ENCODE measurements at regions not wholly inside any gene's neighbourhood (a gene's known extent, or its start where the extent isn't known, plus 50 kb on each side); places are given as distances from the start of the nearest gene placed in this dataset.

- H3K36me3 ChIP-seq (ENCODE audit: control insufficient read depth, insufficient read depth, low read length) = no peaks in the 10 kb centered on the region
- no peak overlapping the region for H3K4me2 ChIP-seq (ENCODE audit: low read depth, low read length)
- no peak for TF ChIP-seq BHLHE40 (IDR thresholded peaks at IDR 0.05; ENCODE audit: low read depth, low read length)
- no peak for TF ChIP-seq FOS (IDR thresholded peaks at IDR 0.05; ENCODE audit: low read depth, low read length)
- no peak for TF ChIP-seq SMC3 (IDR thresholded peaks at IDR 0.05; ENCODE audit: low read depth, low read length)
- TF ChIP-seq MAZ (IDR thresholded peaks at IDR 0.05; ENCODE audit: borderline replicate concordance, low read depth, low read length) = no peak
- no peak for TF ChIP-seq NFE2L2 (IDR thresholded peaks at IDR 0.05; ENCODE audit: low read depth, low read length)
- no peak for TF ChIP-seq CTCF (conservative IDR thresholded peaks at IDR 0.05; ENCODE audit: low read depth, low read length)
- no peak for TF ChIP-seq MAFK (IDR thresholded peaks at IDR 0.05; ENCODE audit: low read depth, low read length)
- no peak for TF ChIP-seq MXI1 (IDR thresholded peaks at IDR 0.05; ENCODE audit: borderline replicate concordance, low read depth, low read length)
- TF ChIP-seq, protein P1, sequence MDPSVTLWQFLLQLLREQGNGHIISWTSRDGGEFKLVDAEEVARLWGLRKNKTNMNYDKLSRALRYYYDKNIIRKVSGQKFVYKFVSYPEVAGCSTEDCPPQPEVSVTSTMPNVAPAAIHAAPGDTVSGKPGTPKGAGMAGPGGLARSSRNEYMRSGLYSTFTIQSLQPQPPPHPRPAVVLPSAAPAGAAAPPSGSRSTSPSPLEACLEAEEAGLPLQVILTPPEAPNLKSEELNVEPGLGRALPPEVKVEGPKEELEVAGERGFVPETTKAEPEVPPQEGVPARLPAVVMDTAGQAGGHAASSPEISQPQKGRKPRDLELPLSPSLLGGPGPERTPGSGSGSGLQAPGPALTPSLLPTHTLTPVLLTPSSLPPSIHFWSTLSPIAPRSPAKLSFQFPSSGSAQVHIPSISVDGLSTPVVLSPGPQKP (IDR thresholded peaks at IDR 0.05; ENCODE audit: borderline replicate concordance, low read depth, low read length) = no peak
- TF ChIP-seq, protein P2, sequence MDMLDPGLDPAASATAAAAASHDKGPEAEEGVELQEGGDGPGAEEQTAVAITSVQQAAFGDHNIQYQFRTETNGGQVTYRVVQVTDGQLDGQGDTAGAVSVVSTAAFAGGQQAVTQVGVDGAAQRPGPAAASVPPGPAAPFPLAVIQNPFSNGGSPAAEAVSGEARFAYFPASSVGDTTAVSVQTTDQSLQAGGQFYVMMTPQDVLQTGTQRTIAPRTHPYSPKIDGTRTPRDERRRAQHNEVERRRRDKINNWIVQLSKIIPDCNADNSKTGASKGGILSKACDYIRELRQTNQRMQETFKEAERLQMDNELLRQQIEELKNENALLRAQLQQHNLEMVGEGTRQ (IDR thresholded peaks at IDR 0.05; ENCODE audit: low read depth, low read length) = no peak
- TF ChIP-seq CEBPB (IDR thresholded peaks at IDR 0.05; ENCODE audit: low read depth, low read length) = no peak
- ATAC-seq (ENCODE audit: low read depth) = no peak
- WGBS, 2 experiments (ENCODE audit: extremely low coverage in 2 of 2, insufficient read length in 1 of 2) = no CpG with 5 or more reads among the region's 4 CpGs
- no peak overlapping the region for H2BK20ac ChIP-seq (ENCODE audit: low read depth, low read length)
- H4K20me1 ChIP-seq (ENCODE audit: insufficient read depth, low read length) = no peaks in the 10 kb centered on the region
- H3K27me3 ChIP-seq (ENCODE audit: control insufficient read depth, insufficient read depth, low read length) = no peaks in the 10 kb centered on the region
- DNase-seq = no peak
- POLR2A ChIA-PET (ENCODE audit: unreplicated experiment) = no interaction called here
- H4K91ac ChIP-seq (ENCODE audit: insufficient read depth, low read depth, low read length) = no peak overlapping the region
- H3K18ac ChIP-seq (ENCODE audit: low read depth, low read length) = no peak overlapping the region
- H3K4ac ChIP-seq (ENCODE audit: low read depth, low read length) = no peak overlapping the region
- no TSS peak for BruUV-seq (replicated peaks)
- H3K27ac ChIP-seq (ENCODE audit: insufficient read depth, low read length) = no peak overlapping the region
- H3K56ac ChIP-seq (ENCODE audit: extremely low read depth, insufficient read depth, low read length) = no peak overlapping the region
- H3K9me3 ChIP-seq (ENCODE audit: control insufficient read depth, insufficient read depth, low read length) = no peaks in the 10 kb centered on the region
- no peak overlapping the region for H2AFZ ChIP-seq (replicated peaks; ENCODE audit: low read length, poor library complexity)
- no peaks in the 10 kb centered on the region for H3K9me1 ChIP-seq (ENCODE audit: insufficient read depth, low read length)
- H4K5ac ChIP-seq (ENCODE audit: low read depth, low read length) = no peak overlapping the region
- H3K9ac ChIP-seq (ENCODE audit: low read depth, low read length) = no peak overlapping the region
- CTCF ChIA-PET = no interaction called here
- H2AK5ac ChIP-seq (ENCODE audit: low read depth, low read length) = no peak overlapping the region
- intact Hi-C loops (cut with micrococcal nuclease) (no loop called here), dilution Hi-C loops (cut with HindIII; ENCODE audit: low sequenced_read_pairs, unreplicated experiment) (no loop called here), in situ Hi-C loops (cut with MboI; ENCODE audit: low sequenced_read_pairs) (no loop called here)
- no peak overlapping the region for H2BK15ac ChIP-seq (ENCODE audit: low read depth, low read length)
- no peak overlapping the region for H2BK5ac ChIP-seq (ENCODE audit: low read depth, low read length, poor library complexity, severe bottlenecking)
- H3K23ac ChIP-seq (ENCODE audit: low read depth, low read length) = no peak overlapping the region
- no peaks in the 10 kb centered on the region for H3K79me1 ChIP-seq (ENCODE audit: low read depth in 1 of 2, low read length in 2 of 2)
- no peak overlapping the region for H4K8ac ChIP-seq (ENCODE audit: low read depth in 2 of 2, low read length in 2 of 2)
- no peak overlapping the region for H3K14ac ChIP-seq (replicated peaks; ENCODE audit: low read depth, low read length)
- H3K4me3 ChIP-seq (ENCODE audit: insufficient read depth, low read depth, low read length) = no peak overlapping the region
- no peak overlapping the region for H2AK9ac ChIP-seq (replicated peaks; ENCODE audit: low read depth, low read length, poor library complexity)
- no peaks in the 10 kb centered on the region for H3K4me1 ChIP-seq (ENCODE audit: control insufficient read depth, insufficient read depth, low read length)
- no peak overlapping the region for H2BK120ac ChIP-seq (ENCODE audit: low read depth, low read length)
Measured at GRCh38 chr12:77555074-77555473, 275.6 kb upstream of the NAV3 start.

Data from IMR-90 (cell line).